ENCODE measurements at regions not wholly inside any gene's neighbourhood (a gene's known extent, or its start where the extent isn't known, plus 50 kb on each side); places are given as distances from the start of the nearest gene placed in this dataset.

- DNase-seq (ENCODE audit: low spot score), result no peak
Measured at GRCh38 chr18:46374850-46375249, 270.7 kb downstream of the HAUS1 start.

GRCh38 chr18:46377557-46377956, 273.4 kb downstream of the HAUS1 start:
- no peak for DNase-seq (ENCODE audit: low spot score)

- no peak for DNase-seq (ENCODE audit: low spot score)
Measured at GRCh38 chr18:46378126-46378863, 274.1 kb downstream of the HAUS1 start.

GRCh38 chr18:46378864-46379207, 274.7 kb downstream of the HAUS1 start:
- DNase-seq (ENCODE audit: low spot score), result no peak

- DNase-seq (ENCODE audit: low spot score), result no peak
Measured at GRCh38 chr18:46379323-46379950, 275.3 kb downstream of the HAUS1 start.

- no peak for DNase-seq (ENCODE audit: low spot score)
Measured at GRCh38 chr18:46385124-46385523, 271.9 kb downstream of the LOXHD1 start.

- no peak for DNase-seq (ENCODE audit: low spot score)
Measured at GRCh38 chr18:46386788-46387187, 270.2 kb downstream of the LOXHD1 start.

GRCh38 chr18:46387441-46388131, 269.4 kb downstream of the LOXHD1 start:
- no peak for DNase-seq (ENCODE audit: low spot score)

GRCh38 chr18:46388286-46388685, 268.7 kb downstream of the LOXHD1 start:
- DNase-seq (ENCODE audit: low spot score), result no peak

GRCh38 chr18:46392576-46392975, 264.4 kb downstream of the LOXHD1 start:
- DNase-seq (ENCODE audit: low spot score), result no peak

- DNase-seq (ENCODE audit: low spot score), result no peak
Measured at GRCh38 chr18:46393230-46393629, 263.8 kb downstream of the LOXHD1 start.

GRCh38 chr18:46393961-46394360, 263.1 kb downstream of the LOXHD1 start:
- DNase-seq (ENCODE audit: low spot score), result no peak

GRCh38 chr18:46395795-46396194, 261.2 kb downstream of the LOXHD1 start:
- no peak for DNase-seq (ENCODE audit: low spot score)

GRCh38 chr18:46397174-46397573, 259.8 kb downstream of the LOXHD1 start:
- no peak for DNase-seq (ENCODE audit: low spot score)

GRCh38 chr18:46398005-46398404, 259.0 kb downstream of the LOXHD1 start:
- DNase-seq (ENCODE audit: low spot score), result no peak

GRCh38 chr18:46398625-46399024, 258.4 kb downstream of the LOXHD1 start:
- DNase-seq (ENCODE audit: low spot score), result no peak

- no peak for DNase-seq (ENCODE audit: low spot score)
Measured at GRCh38 chr18:46399303-46399702, 257.7 kb downstream of the LOXHD1 start.

GRCh38 chr18:46400449-46400848, 256.6 kb downstream of the LOXHD1 start:
- no peak for DNase-seq (ENCODE audit: low spot score)

- DNase-seq (ENCODE audit: low spot score), result no peak
Measured at GRCh38 chr18:46401486-46402070, 255.4 kb downstream of the LOXHD1 start.

GRCh38 chr18:46402396-46402795, 254.6 kb downstream of the LOXHD1 start:
- no peak for DNase-seq (ENCODE audit: low spot score)

GRCh38 chr18:46402945-46403344, 254.1 kb downstream of the LOXHD1 start:
- DNase-seq (ENCODE audit: low spot score), result no peak

Measured in mesenteric fat pad (tissue), 1 donor.